ENCODE measurements at regions not wholly inside any gene's neighbourhood (a gene's known extent, or its start where the extent isn't known, plus 50 kb on each side); places are given as distances from the start of the nearest gene placed in this dataset.

GRCh38 chr10:107341281-107341680 is 176.8 kb upstream of the SORCS1 start:
- no peak overlapping the region for H3K4me2 ChIP-seq
- ATAC-seq (no peak), DNase-seq (ENCODE audit: low spot score) (no peak)
- no peaks in the 10 kb centered on the region for H3F3A ChIP-seq (replicated peaks; ENCODE audit: low read depth)
- no peak overlapping the region for H3K27ac ChIP-seq (ENCODE audit: low read depth)
- Mint-ChIP-seq H3K9me3 (peaks cover 8% of the 10 kb centered on the region; the same call in 1 of the 3 replicates), H3K4me3 (no peak overlapping the region), H3K36me3 (ENCODE audit: low read depth) (no peaks in the 10 kb centered on the region), H3K27ac (no peak overlapping the region), H3K27me3 (ENCODE audit: insufficient read depth, low read depth, poor library complexity) (peaks cover 3% of the 10 kb centered on the region), H3K4me1 (no peaks in the 10 kb centered on the region; the same call in 2 of the 3 replicates)
- no peaks in the 10 kb centered on the region for H3K36me3 ChIP-seq (ENCODE audit: insufficient read depth)
- H3K4me1 ChIP-seq (ENCODE audit: insufficient read depth), result no peaks in the 10 kb centered on the region
- no peaks in the 10 kb centered on the region for H3K9me2 ChIP-seq (ENCODE audit: insufficient read depth)
- no peak overlapping the region for H2AFZ ChIP-seq
- H3K4me3 ChIP-seq, result no peak overlapping the region
- H3K27me3 ChIP-seq (ENCODE audit: insufficient read depth), result no peaks in the 10 kb centered on the region
- H4K20me1 ChIP-seq (replicated peaks; ENCODE audit: insufficient read depth), result no peaks in the 10 kb centered on the region
- H3K79me2 ChIP-seq (replicated peaks; ENCODE audit: insufficient read depth), result no peaks in the 10 kb centered on the region
- TF ChIP-seq ZNF462 (CRISPR knock-in tag; IDR thresholded peaks at IDR 0.05) (no peak), JUNB (IDR thresholded peaks at IDR 0.05; ENCODE audit: unreplicated experiment) (no peak), EZH2phosphoT487 (IDR thresholded peaks at IDR 0.05; ENCODE audit: unreplicated experiment) (no peak), EZH2 (IDR thresholded peaks at IDR 0.05; ENCODE audit: low read depth, unreplicated experiment) (no peak), ZNF331 (CRISPR knock-in tag; IDR thresholded peaks at IDR 0.05; ENCODE audit: low read depth) (no peak), ZNF114 (CRISPR knock-in tag; IDR thresholded peaks at IDR 0.05) (no peak), STAT1 (IDR thresholded peaks at IDR 0.05; ENCODE audit: unreplicated experiment) (no peak), NANOG (IDR thresholded peaks at IDR 0.05; ENCODE audit: borderline replicate concordance) (no peak), ETS1 (IDR thresholded peaks at IDR 0.05) (no peak), CREB1 (CRISPR knock-in tag; IDR thresholded peaks at IDR 0.05; ENCODE audit: low read depth) (no peak), REST (IDR thresholded peaks at IDR 0.05; ENCODE audit: unreplicated experiment) (no peak), POLR2AphosphoS5 (IDR thresholded peaks at IDR 0.05; ENCODE audit: low read depth) (no peak)
- TF ChIP-seq, protein P1, sequence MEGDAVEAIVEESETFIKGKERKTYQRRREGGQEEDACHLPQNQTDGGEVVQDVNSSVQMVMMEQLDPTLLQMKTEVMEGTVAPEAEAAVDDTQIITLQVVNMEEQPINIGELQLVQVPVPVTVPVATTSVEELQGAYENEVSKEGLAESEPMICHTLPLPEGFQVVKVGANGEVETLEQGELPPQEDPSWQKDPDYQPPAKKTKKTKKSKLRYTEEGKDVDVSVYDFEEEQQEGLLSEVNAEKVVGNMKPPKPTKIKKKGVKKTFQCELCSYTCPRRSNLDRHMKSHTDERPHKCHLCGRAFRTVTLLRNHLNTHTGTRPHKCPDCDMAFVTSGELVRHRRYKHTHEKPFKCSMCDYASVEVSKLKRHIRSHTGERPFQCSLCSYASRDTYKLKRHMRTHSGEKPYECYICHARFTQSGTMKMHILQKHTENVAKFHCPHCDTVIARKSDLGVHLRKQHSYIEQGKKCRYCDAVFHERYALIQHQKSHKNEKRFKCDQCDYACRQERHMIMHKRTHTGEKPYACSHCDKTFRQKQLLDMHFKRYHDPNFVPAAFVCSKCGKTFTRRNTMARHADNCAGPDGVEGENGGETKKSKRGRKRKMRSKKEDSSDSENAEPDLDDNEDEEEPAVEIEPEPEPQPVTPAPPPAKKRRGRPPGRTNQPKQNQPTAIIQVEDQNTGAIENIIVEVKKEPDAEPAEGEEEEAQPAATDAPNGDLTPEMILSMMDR (conservative IDR thresholded peaks at IDR 0.05; ENCODE audit: low read depth in 2 of 2), result no peak

All from GM23338 (cell line).